H1 (cell line): ENCODE measurements at regions not wholly inside any gene's neighbourhood (a gene's known extent, or its start where the extent isn't known, plus 50 kb on each side); places are given as distances from the start of the nearest gene placed in this dataset.

Experiments
- CTCF ChIA-PET: fragments of 300-600 bp; sonication (Branson Sonifier 250); formaldehyde crosslinking; loops from one replicate; lab custom pipeline; 2021; ENCODE audit not compliant: partially characterized antibody; lab: Charles Lee
- POLR2A ChIA-PET: fragments of 300-600 bp; sonication (Branson Sonifier 250); formaldehyde crosslinking; loops from one replicate; lab custom pipeline; 2021; ENCODE audit warnings: inconsistent platforms; ENCODE audit not compliant: partially characterized antibody; lab: Charles Lee
- DNase-seq, 2 experiments: peaks; one replicate each; pipeline versions ENCODE4 v3.0.0 to v3.0.0-alpha.2; 2010 to 2022; ENCODE audit warnings: low spot score in 2 of 2, low read depth in 1 of 2, mixed read lengths in 1 of 2
- FAIRE-seq: peaks from 2 replicates; lab custom pipeline; 2011; peaks lifted over from hg19 to GRCh38; lab: Jason Lieb, UNC
- H2AFZ ChIP-seq: 2 replicates; pipeline ENCODE4 v1.8.1; 2012; ENCODE audit warnings: low read length, inconsistent platforms
- H2AK5ac ChIP-seq: 2 replicates; pipeline ENCODE4 v1.6.1; 2013; ENCODE audit warnings: low read depth, low read length
- H2BK120ac ChIP-seq: replicated peaks from 2 replicates; pipeline ENCODE3; 2013; ENCODE audit warnings: low read depth, low read length, inconsistent platforms
- H2BK12ac ChIP-seq: 2 replicates; pipeline ENCODE4 v1.6.1; 2013; ENCODE audit warnings: low read depth, low read length
- H2BK15ac ChIP-seq: 2 replicates; pipeline ENCODE4 v1.6.1; 2013; ENCODE audit warnings: low read length
- H2BK20ac ChIP-seq: 2 replicates; pipeline ENCODE4 v1.6.1; 2013; ENCODE audit warnings: low read length
- H2BK5ac ChIP-seq: 2 replicates; pipeline ENCODE4 v1.6.1; 2013; ENCODE audit warnings: low read depth, low read length
- H3K14ac ChIP-seq: 2 replicates; pipeline ENCODE4 v1.6.1; 2013; ENCODE audit warnings: inconsistent platforms; ENCODE audit not compliant: insufficient read length
- H3K18ac ChIP-seq: 2 replicates; pipeline ENCODE4 v1.6.1; 2013; ENCODE audit warnings: low read length; ENCODE audit errors: extremely low read depth
- H3K23ac ChIP-seq: 2 replicates; pipeline ENCODE4 v1.6.1; 2013; ENCODE audit warnings: inconsistent platforms; ENCODE audit not compliant: insufficient read length
- H3K23me2 ChIP-seq: 2 replicates; pipeline ENCODE4 v1.6.1; 2013; ENCODE audit warnings: low read depth, low read length
- H3K27ac ChIP-seq: 2 replicates; pipeline ENCODE4 v1.6.1; 2011; ENCODE audit warnings: low read depth, low read length, inconsistent platforms
- H3K27me3 ChIP-seq, 4 experiments: replicated peaks in 1 of 4; 1 replicate in 1 of 4; 2 replicates in 3 of 4; pipeline versions ENCODE4 v1.6.1 to v1.8.1; 2011 to 2013; ENCODE audit warnings: low read length in 3 of 4, mild to moderate bottlenecking in 3 of 4, inconsistent platforms in 2 of 4, mixed read lengths in 2 of 4, moderate library complexity in 1 of 4; ENCODE audit not compliant: control insufficient read depth in 3 of 4, insufficient read depth in 3 of 4; ENCODE audit errors: extremely low read depth in 1 of 4
- H3K36me3 ChIP-seq, 4 experiments: 2 replicates each; pipeline versions ENCODE4 v1.6.1 to v1.8.1; 2011 to 2013; ENCODE audit warnings: mild to moderate bottlenecking in 4 of 4, low read length in 3 of 4, moderate library complexity in 2 of 4, control low read depth in 1 of 4, inconsistent platforms in 1 of 4; ENCODE audit not compliant: insufficient read depth in 4 of 4, control insufficient read depth in 2 of 4
- H3K4ac ChIP-seq: replicated peaks from 2 replicates; pipeline ENCODE3; 2013; ENCODE audit warnings: low read length, low read depth, mixed read lengths, inconsistent platforms; ENCODE audit not compliant: insufficient read length
- H3K4me1 ChIP-seq, 4 experiments: replicated peaks in 1 of 4; 1 replicate in 1 of 4; 2 replicates in 3 of 4; pipeline versions ENCODE4 v1.6.1 to v1.8.1; 2011 to 2013; ENCODE audit warnings: low read length in 3 of 4, inconsistent platforms in 2 of 4, mixed read lengths in 1 of 4; ENCODE audit not compliant: insufficient read depth in 4 of 4, control insufficient read depth in 3 of 4
- H3K4me2 ChIP-seq, 2 experiments: 2 replicates each; pipeline versions ENCODE4 v1.6.1 to v1.8.1; 2011 to 2013; ENCODE audit warnings: low read depth in 2 of 2, low read length in 2 of 2, control low read depth in 1 of 2, inconsistent platforms in 1 of 2, mild to moderate bottlenecking in 1 of 2; ENCODE audit not compliant: insufficient read depth in 1 of 2
- H3K4me3 ChIP-seq, 4 experiments: fragments of 200-600, 300-600 bp in 1 of 4; sonication (generic), shearing (Covaris generic), sonication (Bioruptor Twin) in 1 of 4; 2 replicates each; pipeline versions ENCODE4 v1.5.1 to v1.8.1; 2011 to 2016; ENCODE audit warnings: low read length in 4 of 4, low read depth in 3 of 4, control low read depth in 2 of 4, inconsistent platforms in 2 of 4, mild to moderate bottlenecking in 2 of 4, mixed read lengths in 1 of 4, moderate library complexity in 1 of 4; ENCODE audit not compliant: insufficient read depth in 2 of 4; ENCODE audit errors: extremely low read depth in 1 of 4
- H3K56ac ChIP-seq: replicated peaks from 2 replicates; pipeline ENCODE3; 2013; ENCODE audit warnings: low read depth, mild to moderate bottlenecking, mixed read lengths, low read length, inconsistent platforms; ENCODE audit not compliant: insufficient read length
- H3K79me1 ChIP-seq: 2 replicates; pipeline ENCODE4 v1.6.1; 2013; ENCODE audit warnings: low read depth, low read length, control low read depth
- H3K79me2 ChIP-seq, 2 experiments: 2 replicates each; pipeline versions ENCODE4 v1.6.1 to v1.8.1; 2012 to 2013; ENCODE audit warnings: low read length in 2 of 2, mild to moderate bottlenecking in 2 of 2, inconsistent platforms in 1 of 2; ENCODE audit not compliant: insufficient read depth in 2 of 2, control insufficient read depth in 1 of 2
- H3K9ac ChIP-seq, 4 experiments: replicated peaks in 1 of 4; 1 replicate in 1 of 4; 2 replicates in 3 of 4; pipeline versions ENCODE4 v1.6.1 to v1.8.1; 2011 to 2013; ENCODE audit warnings: low read depth in 3 of 4, low read length in 3 of 4, control low read depth in 2 of 4, mild to moderate bottlenecking in 2 of 4, moderate library complexity in 2 of 4, inconsistent platforms in 1 of 4; ENCODE audit errors: extremely low read depth in 1 of 4
- H3K9me3 ChIP-seq, 2 experiments: 2 replicates each; pipeline versions ENCODE4 v1.6.1 to v1.8.1; 2012 to 2013; ENCODE audit warnings: mild to moderate bottlenecking in 2 of 2, moderate library complexity in 2 of 2, control low read depth in 1 of 2, inconsistent platforms in 1 of 2, low read depth in 1 of 2, low read length in 1 of 2, mixed read lengths in 1 of 2; ENCODE audit not compliant: insufficient read depth in 2 of 2
- H4K20me1 ChIP-seq, 2 experiments: replicated peaks in 1 of 2; 2 replicates each; pipeline versions ENCODE3 to v1.8.1; 2011 to 2013; ENCODE audit warnings: inconsistent platforms in 2 of 2, low read length in 2 of 2, mild to moderate bottlenecking in 1 of 2; ENCODE audit not compliant: insufficient read depth in 2 of 2, control insufficient read depth in 1 of 2
- H4K5ac ChIP-seq: 2 replicates; pipeline ENCODE4 v1.6.1; 2013; ENCODE audit warnings: low read length, low read depth, mixed read lengths, inconsistent platforms; ENCODE audit not compliant: insufficient read length
- H4K8ac ChIP-seq: 2 replicates; pipeline ENCODE4 v1.8.0; 2013; ENCODE audit warnings: mild to moderate bottlenecking, moderate library complexity, low read length, inconsistent platforms; ENCODE audit not compliant: insufficient read depth; ENCODE audit errors: extremely low read depth
- H4K91ac ChIP-seq: replicated peaks from 2 replicates; pipeline ENCODE3; 2013; ENCODE audit warnings: low read length, mixed read lengths, inconsistent platforms; ENCODE audit not compliant: insufficient read length
- BRCA1 ChIP-seq: IDR thresholded peaks from 2 replicates; pipeline ENCODE4 v1.6.1; 2012; ENCODE audit warnings: low read depth, low read length, improper control_type of control experiment
- E2F6 ChIP-seq: IDR thresholded peaks from 2 replicates; pipeline ENCODE4 v1.6.1; 2012; ENCODE audit warnings: inconsistent platforms
- GTF2F1 ChIP-seq: IDR thresholded peaks from 2 replicates; pipeline ENCODE4 v1.6.1; 2012; ENCODE audit warnings: low read depth, low read length, improper control_type of control experiment, borderline replicate concordance
- HDAC2 ChIP-seq, 2 experiments: fragments of 300-600 bp in 1 of 2; sonication (generic) in 1 of 2; IDR thresholded peaks; 2 replicates each; pipeline ENCODE4 v1.6.1; 2011 to 2012; ENCODE audit warnings: low read depth in 2 of 2, low read length in 2 of 2, mild to moderate bottlenecking in 2 of 2, moderate library complexity in 2 of 2, borderline replicate concordance in 1 of 2, inconsistent platforms in 1 of 2
- JUN ChIP-seq: IDR thresholded peaks from 2 replicates; pipeline ENCODE4 v1.6.1; 2011; ENCODE audit warnings: low read depth, mild to moderate bottlenecking, improper control_type of control experiment, low read length
- KDM4A ChIP-seq: IDR thresholded peaks from one replicate; pipeline ENCODE4 v1.7.1; 2012; ENCODE audit warnings: low read depth, mild to moderate bottlenecking, moderate library complexity, low read length, inconsistent platforms; ENCODE audit not compliant: severe bottlenecking
- NRF1 ChIP-seq: IDR thresholded peaks from 2 replicates; pipeline ENCODE4 v1.6.1; 2011; ENCODE audit warnings: mild to moderate bottlenecking, low read depth, low read length, improper control_type of control experiment
- RXRA ChIP-seq: IDR thresholded peaks from 2 replicates; pipeline ENCODE4 v1.6.1; 2011; ENCODE audit warnings: low read depth, mild to moderate bottlenecking, low read length, moderate library complexity; ENCODE audit not compliant: insufficient read depth
- SP4 ChIP-seq: IDR thresholded peaks from 2 replicates; pipeline ENCODE4 v1.6.1; 2012; ENCODE audit warnings: low read length, inconsistent platforms
- SUZ12 ChIP-seq: fragments of 200-600 bp; sonication (generic); IDR thresholded peaks from 2 replicates; pipeline ENCODE4 v1.6.1; 2012; ENCODE audit warnings: mild to moderate bottlenecking, inconsistent platforms, low read length, moderate library complexity, mixed read lengths
- TAF1 ChIP-seq: IDR thresholded peaks from 2 replicates; pipeline ENCODE4 v1.6.1; 2011; ENCODE audit warnings: mild to moderate bottlenecking, low read depth, low read length
- TAF7 ChIP-seq: optimal IDR thresholded peaks from 2 replicates; pipeline ENCODE3; 2011; ENCODE audit warnings: low read depth, mild to moderate bottlenecking, inconsistent platforms, low read length, moderate library complexity, borderline replicate concordance
- YY1 ChIP-seq: IDR thresholded peaks from 2 replicates; pipeline ENCODE4 v1.6.1; 2011; ENCODE audit warnings: low read depth, mild to moderate bottlenecking, low read length
- WGBS, 2 experiments: shearing (Covaris generic) in 1 of 2; methylation state at CpG; one replicate each; pipeline versions ENCODE4 v1.1.6 to v1.1.7; 2013 to 2015; ENCODE audit warnings: low lambda C conversion rate in 2 of 2, mixed read lengths in 2 of 2, inconsistent platforms in 1 of 2, low coverage in 1 of 2, missing lambda C conversion rate in 1 of 2; ENCODE audit not compliant: insufficient replicate concordance in 2 of 2, insufficient coverage in 1 of 2, insufficient read length in 1 of 2; ENCODE audit errors: extremely low coverage in 1 of 2, missing lambda C conversion rate in 1 of 2; 5-methylcytosine and 5-hydroxymethylcytosine counted together
- TF ChIP-seq, protein P1 (sequence below): IDR thresholded peaks from 2 replicates; pipeline ENCODE4 v1.6.1; 2012; ENCODE audit warnings: inconsistent platforms

- H3K4me1 ChIP-seq: no peaks in the 10 kb centered on the region
- H4K91ac ChIP-seq: no peak overlapping the region
- no peak overlapping the region for H3K23ac ChIP-seq
- 0 out of 4 replicates have a peak, but pooled peaks cover 2 to 4% of the 10 kb centered on the region in 2 experiments for H3K9me3 ChIP-seq
- no peak overlapping the region for H2AFZ ChIP-seq
- no peaks in the 10 kb centered on the region for H3K27me3 ChIP-seq
- H3K27ac ChIP-seq: no peak overlapping the region
- H2BK5ac ChIP-seq: no peak overlapping the region
- H3K79me2 ChIP-seq: no peaks in the 10 kb centered on the region
- H3K9ac ChIP-seq: no peak overlapping the region
- H2BK15ac ChIP-seq: no peak overlapping the region
- no peak overlapping the region for H3K18ac ChIP-seq
- CTCF ChIA-PET: no interaction called here
- no peak overlapping the region for H2AK5ac ChIP-seq
- POLR2A ChIA-PET: no interaction called here
- H3K4ac ChIP-seq: no peak overlapping the region
- H4K20me1 ChIP-seq: no peaks in the 10 kb centered on the region
- no peaks in the 10 kb centered on the region for H3K79me1 ChIP-seq
- H2BK12ac ChIP-seq: no peak overlapping the region
- no peak overlapping the region for H3K4me3 ChIP-seq
- H3K36me3 ChIP-seq: no peaks in the 10 kb centered on the region
- no peak overlapping the region for H2BK20ac ChIP-seq
- no peak for FAIRE-seq
- no peak overlapping the region for H3K14ac ChIP-seq
- H4K5ac ChIP-seq: no peak overlapping the region
- no peak overlapping the region for H3K56ac ChIP-seq
- H3K4me2 ChIP-seq: no peak overlapping the region
- DNase-seq: no peak
- no peaks in the 10 kb centered on the region for H3K23me2 ChIP-seq
- H2BK120ac ChIP-seq: no peak overlapping the region
- no peak overlapping the region for H4K8ac ChIP-seq
- TF ChIP-seq, protein P1, sequence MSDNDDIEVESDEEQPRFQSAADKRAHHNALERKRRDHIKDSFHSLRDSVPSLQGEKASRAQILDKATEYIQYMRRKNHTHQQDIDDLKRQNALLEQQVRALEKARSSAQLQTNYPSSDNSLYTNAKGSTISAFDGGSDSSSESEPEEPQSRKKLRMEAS: no peak
- no peak for TF ChIP-seq E2F6
- TF ChIP-seq TAF1: no peak
- TF ChIP-seq NRF1: no peak
- no peak for TF ChIP-seq JUN
- TF ChIP-seq SUZ12: no peak
- TF ChIP-seq RXRA: no peak
- no peak for TF ChIP-seq SP4
- no peak for TF ChIP-seq GTF2F1
- no peak for TF ChIP-seq TAF7
- no peak for TF ChIP-seq HDAC2 (IDR thresholded peaks at IDR 0.05; ENCODE audit: borderline replicate concordance in 1 of 2, low read depth in 2 of 2, low read length in 2 of 2)
- no peak for TF ChIP-seq BRCA1
- no peak for TF ChIP-seq KDM4A
- TF ChIP-seq YY1: no peak
- 96% methylated on average over 3 of the region's 3 CpGs; no CpG with 5 or more reads in 1 of the 2 experiments for WGBS, 2 experiments
Measured at GRCh38 chr3:1805331-1805730, 293.3 kb upstream of the CNTN4 start.
